ENCODE measurements at regions not wholly inside any gene's neighbourhood (a gene's known extent, or its start where the extent isn't known, plus 50 kb on each side); places are given as distances from the start of the nearest gene placed in this dataset.
"Not testable (repeated sequence)": the region's sequence is repeated elsewhere in the genome, so short reads cannot be mapped to it uniquely, and the experiment has no call there.

GRCh38 chr2:62320657-62321357 is 124.9 kb downstream of the B3GNT2 start:
- Histone ChIP-seq H3K27ac (no peak overlapping the region), H3K27me3 (no peaks in the 10 kb centered on the region), H3K9me3 (peaks cover 0 to 14% (median 0%) of the 10 kb centered on the region in 12 donors), H3K4me3 (no peak overlapping the region), H3K4me1 (no peaks in the 10 kb centered on the region), H3K36me3 (no peaks in the 10 kb centered on the region)
- no peak for DNase-seq
- no peak for ATAC-seq
- WGBS, 4 donors = 86 to 94% (median 90%) methylated on average over 6 of the region's 6 CpGs
- intact Hi-C loops (cut with DNase I) = no loop called here
- TF ChIP-seq POLR2A (IDR thresholded peaks at IDR 0.05) (no peak), CTCF (IDR thresholded peaks at IDR 0.05) (no peak)

DNA sequence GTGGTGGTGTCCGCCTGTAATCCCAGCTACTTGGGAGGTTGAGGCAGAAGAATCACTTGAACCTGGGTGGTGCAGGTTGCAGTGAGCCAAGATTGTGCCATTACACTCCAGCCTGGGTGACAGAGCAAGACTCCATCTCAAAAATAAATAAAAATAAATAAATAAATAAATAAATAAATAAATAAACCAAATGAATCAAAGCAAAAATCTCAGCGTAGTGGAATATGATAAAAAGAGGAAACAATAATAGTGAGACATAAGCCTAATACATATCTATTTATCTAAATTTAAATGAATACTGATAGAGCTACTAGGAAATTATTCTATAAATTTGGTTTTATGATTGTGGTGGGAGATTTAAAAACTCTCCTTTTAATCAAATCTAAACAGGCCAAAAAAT is 124.2 kb downstream of the B3GNT2 start:
- H3K36me3 ChIP-seq; DNase-seq; H3K4me1 ChIP-seq; H3K4me3 ChIP-seq; ATAC-seq; H3K27ac ChIP-seq; H3K27me3 ChIP-seq; H3K9me3 ChIP-seq; intact Hi-C loops (cut with DNase I): not testable (repeated sequence)
- WGBS, 4 donors = 88 to 99% (median 97%) methylated on average over 2 of the region's 2 CpGs

DNA sequence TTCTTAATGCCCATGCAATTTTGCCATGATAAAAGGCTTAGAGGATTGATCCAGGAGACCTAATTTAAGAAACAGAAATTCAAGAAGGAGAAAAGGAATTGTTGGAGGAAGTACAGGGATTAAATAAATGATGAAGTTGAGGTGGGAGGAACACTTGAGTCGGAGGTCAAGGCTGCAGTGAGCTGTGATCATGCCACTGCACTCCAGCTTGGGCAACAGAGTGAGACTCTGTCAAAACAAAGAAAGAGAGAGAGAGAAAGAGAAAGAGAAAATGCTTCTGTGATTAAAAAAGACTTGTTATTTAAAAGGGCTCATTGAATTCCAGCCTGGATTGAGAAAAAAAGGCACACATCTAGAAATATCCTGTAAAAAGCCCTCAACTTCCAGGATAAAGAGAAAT is 123.2 kb downstream of the B3GNT2 start:
- TF ChIP-seq POLR2A (IDR thresholded peaks at IDR 0.05) (no peak), CTCF (IDR thresholded peaks at IDR 0.05) (no peak)
- no peaks in the 10 kb centered on the region for H3K36me3 ChIP-seq
- ATAC-seq (no peak), DNase-seq (no peak)
- H3K27me3 ChIP-seq = no peaks in the 10 kb centered on the region
- H3K4me1 ChIP-seq = no peaks in the 10 kb centered on the region
- H3K27ac ChIP-seq = no peak overlapping the region
- no peak overlapping the region for H3K4me3 ChIP-seq
- no peaks in the 10 kb centered on the region for H3K9me3 ChIP-seq
- intact Hi-C loops (cut with DNase I) = loop anchor here in 1 of 10 donors (10.0 kb wide), 1 partner anchor 74 kb away; no protein-coding TSS in a partner anchor
- 57 to 67% (median 64%) methylated on average over 1 of the region's 1 CpG for WGBS, 4 donors

DNA sequence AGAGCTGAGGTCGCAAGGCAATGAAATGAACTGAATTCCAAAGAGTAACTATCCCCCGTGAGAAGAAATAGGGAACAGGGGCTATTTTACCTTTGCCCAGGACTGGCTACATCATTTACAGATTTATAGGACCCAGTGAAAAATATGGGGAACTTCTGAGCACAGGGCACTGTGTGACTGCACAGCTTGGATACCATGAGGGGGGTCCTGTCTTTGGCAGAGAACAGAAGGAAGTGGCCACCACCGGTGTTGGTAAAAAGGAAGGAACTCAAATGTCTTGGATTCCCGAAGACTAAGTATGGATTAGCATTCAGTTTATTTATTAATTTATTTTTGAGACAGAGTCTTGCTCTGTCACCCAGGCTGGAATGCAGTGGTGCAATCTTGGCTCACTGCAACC is 119.6 kb downstream of the B3GNT2 start:
- DNase-seq (no peak), ATAC-seq (no peak)
- intact Hi-C loops (cut with DNase I) = loop anchor here in 1 of 10 donors (10.0 kb wide), 1 partner anchor 71 kb away; no protein-coding TSS in a partner anchor
- Histone ChIP-seq H3K36me3 (no peaks in the 10 kb centered on the region), H3K27me3 (no peaks in the 10 kb centered on the region), H3K9me3 (no peaks in the 10 kb centered on the region), H3K4me1 (peaks cover 0 to 2% (median 0%) of the 10 kb centered on the region in 12 donors), H3K4me3 (no peak overlapping the region), H3K27ac (no peak overlapping the region)
- WGBS, 4 donors = 66 to 80% (median 69%) methylated on average over 4 of the region's 4 CpGs
- no peak for TF ChIP-seq CTCF (IDR thresholded peaks at IDR 0.05)
- TF ChIP-seq POLR2A (IDR thresholded peaks at IDR 0.05) = no peak

DNA sequence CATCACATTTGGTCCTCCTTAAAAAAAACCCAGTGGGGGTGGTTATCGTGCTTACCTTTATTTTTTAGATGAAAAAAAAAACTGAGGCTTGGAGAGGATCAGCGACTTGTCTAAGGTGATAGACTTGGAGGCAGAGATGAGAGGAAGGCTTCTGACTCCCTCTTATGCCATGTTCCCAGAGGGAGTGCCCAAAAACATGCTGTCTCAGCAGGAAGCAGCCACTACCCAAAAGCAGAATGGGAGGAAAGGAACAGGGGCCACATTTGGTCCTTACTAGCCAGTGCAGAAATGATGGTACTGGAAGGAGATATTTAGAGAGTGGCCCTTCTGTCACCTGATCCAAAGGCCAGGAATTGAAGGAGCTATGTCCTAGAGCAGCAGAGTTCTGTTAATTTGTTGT is 118.4 kb downstream of the B3GNT2 start:
- Histone ChIP-seq H3K36me3 (no peaks in the 10 kb centered on the region), H3K9me3 (no peaks in the 10 kb centered on the region), H3K27me3 (no peaks in the 10 kb centered on the region), H3K27ac (peak overlapping the region in 1 of 12 donors; percentile 52), H3K4me1 (peaks cover 0 to 14% (median 11%) of the 10 kb centered on the region in 12 donors), H3K4me3 (no peak overlapping the region)
- WGBS, 4 donors = 78 to 97% (median 91%) methylated on average over 2 of the region's 2 CpGs
- DNase-seq (no peak), ATAC-seq (no peak)
- TF ChIP-seq POLR2A (IDR thresholded peaks at IDR 0.05) (no peak), CTCF (IDR thresholded peaks at IDR 0.05) (no peak)
- intact Hi-C loops (cut with DNase I) = loop anchor here in 1 of 10 donors (10.0 kb wide), 1 partner anchor 69 kb away; no protein-coding TSS in a partner anchor
